ENCODE measurements at regions not wholly inside any gene's neighbourhood (a gene's known extent, or its start where the extent isn't known, plus 50 kb on each side); places are given as distances from the start of the nearest gene placed in this dataset.

DNA sequence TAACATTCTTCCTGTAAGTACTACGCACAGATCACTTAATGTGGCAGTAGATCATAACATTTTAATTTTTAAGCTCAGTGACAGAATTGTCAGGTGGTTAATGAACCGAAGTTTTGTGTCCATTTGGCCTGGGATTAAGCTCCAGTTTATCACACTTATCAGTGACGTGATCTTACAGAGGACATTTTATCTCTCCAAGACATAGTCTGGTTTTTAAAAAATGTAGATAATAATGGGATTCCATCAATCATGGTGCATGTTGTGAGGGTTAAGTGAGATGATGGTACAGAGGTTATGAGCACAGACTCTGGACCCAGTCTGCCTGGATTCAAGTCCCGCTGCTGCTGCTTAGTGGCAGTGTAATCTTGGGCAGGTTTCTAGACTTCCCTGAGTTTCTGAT is 66.0 kb upstream of the ZFAND5 start:
- no peak for DNase-seq (ENCODE audit: low read depth)

DNA sequence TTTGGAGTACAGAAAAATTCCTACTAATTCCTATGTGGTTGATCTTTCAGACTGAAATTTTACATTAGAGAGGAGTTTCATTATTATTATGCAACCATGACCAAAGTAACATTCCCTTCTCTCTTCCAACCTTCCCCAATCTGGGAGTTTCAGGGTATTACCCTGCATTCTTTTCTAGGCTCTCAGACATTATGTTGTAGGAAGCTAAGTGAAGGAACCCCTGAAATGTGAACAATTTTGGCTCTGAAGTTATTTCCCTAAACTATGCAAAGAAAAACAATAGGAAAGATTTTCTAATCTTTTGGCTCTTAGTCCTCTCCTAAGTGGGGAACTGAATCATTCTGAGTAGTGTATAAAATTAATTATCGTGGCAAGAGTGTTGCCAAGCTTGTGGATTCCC is 63.3 kb upstream of the ZFAND5 start:
- DNase-seq (ENCODE audit: low read depth): peak; percentile 50

DNA sequence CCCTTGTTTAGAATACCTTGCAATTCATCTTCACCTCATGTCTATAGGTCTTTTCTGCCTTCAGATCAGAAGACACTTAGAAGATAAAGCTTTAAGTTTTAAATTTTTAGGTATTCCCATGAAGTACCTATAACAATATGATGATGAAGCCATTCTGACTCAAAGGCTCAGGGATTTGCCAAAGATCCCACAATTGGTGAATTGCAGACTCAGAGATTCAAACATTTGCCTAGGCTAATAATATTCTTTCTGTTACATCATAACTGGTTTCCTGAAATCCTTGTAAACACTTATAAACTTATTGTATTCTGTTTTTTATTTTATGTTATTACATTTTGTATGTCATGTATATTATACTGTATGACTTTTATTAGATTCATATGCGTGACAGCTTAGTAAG is 62.8 kb upstream of the ZFAND5 start:
- DNase-seq (ENCODE audit: low read depth): no peak

DNA sequence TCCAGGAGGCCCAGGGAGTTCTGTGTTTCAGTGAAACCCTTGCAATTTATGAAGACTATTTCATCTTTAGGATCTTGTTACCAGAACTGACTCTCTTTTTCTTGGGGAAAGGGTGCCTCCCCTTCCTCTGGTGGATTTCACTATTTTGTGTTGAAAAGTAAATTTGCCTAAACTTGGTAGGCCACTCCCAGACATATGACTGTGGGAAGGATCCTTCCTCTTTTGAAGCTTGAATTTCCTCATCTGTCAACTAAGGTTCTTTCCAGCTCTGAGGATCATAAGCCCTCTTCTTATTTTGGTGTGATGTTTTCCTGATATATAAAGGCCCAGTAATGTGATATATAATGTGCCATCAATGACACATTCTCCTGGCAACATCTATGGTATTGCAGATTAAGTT is 59.1 kb upstream of the ZFAND5 start:
- no peak for DNase-seq (ENCODE audit: low read depth)

DNA sequence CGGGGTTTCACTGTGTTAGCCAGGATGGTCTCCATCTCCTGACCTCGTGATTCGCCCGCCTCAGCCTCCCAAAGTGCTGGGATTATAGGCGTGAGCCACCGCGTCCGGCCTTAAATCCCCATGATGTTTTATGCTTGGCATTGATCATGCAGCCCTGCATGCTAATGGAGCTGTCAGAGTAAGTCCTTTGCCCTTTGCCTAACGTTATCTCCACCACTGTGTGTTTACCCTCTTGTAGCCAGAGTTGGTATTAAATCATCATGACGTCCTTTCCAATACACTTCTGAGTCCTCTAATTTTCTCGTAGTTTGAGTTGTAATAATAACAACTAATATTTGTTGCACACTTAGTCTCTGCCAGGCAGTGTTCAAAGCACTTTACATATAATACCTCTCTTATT is 57.2 kb upstream of the ZFAND5 start:
- DNase-seq (ENCODE audit: low read depth): no peak

DNA sequence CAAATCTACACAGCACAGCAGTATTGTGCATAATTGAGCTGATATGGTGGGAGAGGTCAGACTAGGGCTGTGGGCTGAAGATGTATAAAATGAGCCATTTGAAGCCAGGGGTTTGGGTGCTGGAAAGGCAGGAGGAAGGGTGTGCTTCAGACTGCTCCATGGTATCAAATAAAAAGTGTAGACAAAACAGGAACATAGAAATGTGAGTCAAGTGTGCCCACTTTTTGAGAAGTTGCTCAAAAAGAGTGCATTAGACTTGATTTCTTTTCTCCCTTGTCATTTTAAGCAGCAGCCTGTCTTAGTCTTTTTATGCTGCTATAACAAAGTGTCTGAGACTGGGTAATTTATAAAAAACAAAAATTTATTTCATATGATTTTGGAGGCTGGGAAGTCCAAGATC is 55.8 kb upstream of the ZFAND5 start:
- no peak for DNase-seq (ENCODE audit: low read depth)

DNA sequence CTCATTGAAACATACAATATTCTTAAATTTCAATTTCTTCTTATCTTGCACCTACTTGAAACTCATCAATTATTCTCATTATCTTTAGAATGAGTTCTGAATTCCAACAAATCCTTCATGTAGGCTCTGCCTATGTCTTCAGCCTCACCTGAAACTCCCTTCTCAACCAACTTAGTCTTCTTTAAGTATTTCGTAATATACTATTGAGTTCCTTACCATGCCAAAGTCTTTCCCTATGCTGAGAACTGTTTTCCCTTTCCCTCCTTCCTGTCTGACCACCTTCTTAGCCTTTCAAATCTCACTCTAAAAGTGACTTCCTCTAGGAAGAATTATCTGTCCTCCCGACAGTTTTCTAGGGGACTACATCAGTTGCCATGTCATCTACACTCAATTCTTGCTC is 50.9 kb upstream of the ZFAND5 start:
- DNase-seq (ENCODE audit: low read depth): no peak

DNA sequence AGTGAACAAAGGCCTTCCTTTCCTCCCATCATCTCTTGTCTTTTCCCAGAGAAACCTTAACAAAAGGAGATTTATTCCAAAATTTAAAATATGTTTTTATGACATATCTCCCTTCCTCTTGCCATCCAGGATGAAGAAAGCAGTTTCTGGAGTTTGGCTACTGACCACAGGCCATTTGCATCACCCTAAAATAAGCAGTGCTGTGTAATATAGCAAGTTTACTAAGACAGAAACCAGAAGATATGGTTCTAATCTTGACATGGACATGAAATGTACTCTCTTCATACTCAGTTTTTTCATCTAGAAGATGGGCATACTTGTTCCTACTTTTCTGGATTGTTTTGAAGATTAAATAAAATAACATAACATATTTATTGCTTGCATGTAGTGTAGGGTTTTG is 50.2 kb upstream of the ZFAND5 start:
- no peak for DNase-seq (ENCODE audit: low read depth)
